ENCODE measurements at regions not wholly inside any gene's neighbourhood (a gene's known extent, or its start where the extent isn't known, plus 50 kb on each side); places are given as distances from the start of the nearest gene placed in this dataset.

DNA sequence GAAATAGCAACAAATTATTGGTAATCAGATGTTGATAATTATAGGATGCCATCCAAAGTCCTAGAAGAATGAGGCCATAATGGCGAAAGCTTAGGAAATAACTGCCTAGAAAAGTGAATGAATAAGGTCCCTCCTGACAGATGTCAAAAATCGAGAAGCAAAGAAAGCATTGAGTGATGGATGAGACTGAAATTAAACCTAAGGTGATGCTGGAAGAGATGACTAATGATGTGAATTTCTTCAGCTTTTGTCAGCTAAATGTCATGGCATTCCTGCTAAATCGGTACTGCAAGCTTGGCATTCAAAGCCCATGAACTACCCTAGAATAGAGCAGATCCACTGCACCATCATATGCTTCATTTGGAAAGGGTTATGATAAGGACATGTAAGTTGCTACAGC, 74.8 kb upstream of the RGPD4 start:
- no peak overlapping the region for H3K27ac ChIP-seq (ENCODE audit: extremely low read depth, low read depth, low read length)
- H3K36me3 ChIP-seq (ENCODE audit: control insufficient read depth, insufficient read depth, low read length), result no peaks in the 10 kb centered on the region
- no peaks in the 10 kb centered on the region for H3K9me1 ChIP-seq (ENCODE audit: control insufficient read depth, insufficient read depth, low read length)
- TF ChIP-seq ZNF197 (CRISPR knock-in tag; IDR thresholded peaks at IDR 0.05; ENCODE audit: low read depth) (no peak), SNIP1 (IDR thresholded peaks at IDR 0.05; ENCODE audit: low read depth) (no peak), TSC22D4 (tag; IDR thresholded peaks at IDR 0.05) (no peak), BACH1 (tag; IDR thresholded peaks at IDR 0.05) (no peak), GTF2A2 (tag; IDR thresholded peaks at IDR 0.05) (no peak), ZNF695 (CRISPR knock-in tag; IDR thresholded peaks at IDR 0.05) (no peak)
- TF ChIP-seq, protein P1, sequence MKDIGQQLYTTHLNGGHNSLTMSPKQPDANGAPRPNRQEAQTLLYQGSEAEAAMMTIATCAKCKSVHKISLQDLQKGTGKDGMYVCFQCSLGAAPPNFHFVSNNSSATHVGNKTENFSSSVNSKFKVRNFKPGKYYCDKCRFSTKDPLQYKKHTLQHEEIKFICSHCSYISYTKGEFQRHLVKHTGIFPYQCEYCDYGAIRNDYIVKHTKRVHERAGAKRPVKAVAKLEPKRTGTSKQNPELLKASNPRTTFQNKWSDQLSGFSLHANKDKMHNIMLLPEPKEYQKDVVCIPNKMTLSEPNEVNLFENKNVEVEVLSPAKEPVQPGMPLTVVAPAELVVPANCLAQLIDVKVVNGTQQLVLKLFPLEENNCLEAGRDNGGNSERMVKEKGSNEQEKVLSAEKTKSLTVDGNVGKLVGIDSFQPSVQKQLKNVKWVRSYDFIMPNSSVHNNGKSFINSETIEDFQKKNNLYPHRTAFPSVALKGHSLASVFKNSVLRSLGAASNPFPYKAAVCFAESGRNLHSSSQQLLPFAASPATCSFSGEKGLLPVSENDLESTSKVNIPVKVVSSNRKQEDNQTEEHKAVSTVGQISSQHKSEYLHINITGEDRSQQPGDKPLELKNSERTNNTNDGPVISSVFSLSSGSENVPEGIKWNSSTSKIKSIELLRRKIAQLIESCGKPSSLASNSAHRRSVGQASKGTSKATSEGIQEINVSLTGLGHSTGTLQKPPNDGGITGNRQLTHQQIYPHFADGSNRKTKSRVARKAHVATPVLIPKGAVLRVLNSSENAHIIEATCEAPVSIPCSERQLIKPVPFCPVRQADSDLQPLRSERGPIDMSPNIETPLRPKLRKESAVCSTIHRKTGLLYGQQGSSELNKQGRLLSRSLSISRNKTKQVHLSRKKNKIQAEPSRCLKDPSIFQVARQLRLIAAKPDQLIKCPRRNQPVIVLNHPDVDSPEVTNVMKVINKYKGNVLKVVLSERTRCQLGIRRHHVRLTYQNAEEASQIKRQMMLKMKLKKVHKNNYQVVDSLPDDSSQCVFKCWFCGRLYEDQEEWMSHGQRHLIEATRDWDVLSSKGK (CRISPR knock-in tag; IDR thresholded peaks at IDR 0.05), result no peak
- H2AFZ ChIP-seq (ENCODE audit: low read depth, low read length), result no peak overlapping the region
- peaks cover 0 to 6% of the 10 kb centered on the region in 2 experiments; a peak in 1 of 5 replicates for H3K4me1 ChIP-seq (replicated peaks in 1 of 2; ENCODE audit: control insufficient read depth in 2 of 2, insufficient read depth in 2 of 2, low read length in 2 of 2)
- WGBS (ENCODE audit: insufficient coverage, low coverage, missing lambda C conversion rate), result 3% methylated on average over 3 of the region's 3 CpGs
- DNase-seq (ENCODE audit: extremely low read depth in 1 of 4, low spot score in 3 of 4), result no peak
- intact Hi-C loops (cut with micrococcal nuclease) (no loop called here), in situ Hi-C loops (cut with MboI) (no loop called here)
- no peak for FAIRE-seq
- POLR2A ChIA-PET, result no interaction called here
- peaks cover 5% of the 10 kb centered on the region for H3K79me2 ChIP-seq (ENCODE audit: control insufficient read depth, insufficient read depth, low read length)
- H3K4me2 ChIP-seq (ENCODE audit: insufficient read depth, low read length), result no peak overlapping the region
- H3K4me3 ChIP-seq, result no peak overlapping the region
- no peak overlapping the region for H3K9ac ChIP-seq (ENCODE audit: insufficient read depth in 1 of 2, low read depth in 2 of 2, low read length in 2 of 2)
- no peaks in the 10 kb centered on the region for H3K27me3 ChIP-seq (ENCODE audit: control insufficient read depth in 2 of 2, insufficient read depth in 2 of 2, low read length in 2 of 2)
- H4K20me1 ChIP-seq (replicated peaks; ENCODE audit: control insufficient read depth, insufficient read depth, low read length), result no peaks in the 10 kb centered on the region
- no TSS peak for BruUV-seq (replicated peaks)
- ATAC-seq, result no peak
- CTCF ChIA-PET (ENCODE audit: low intra/inter-chr PET ratio), result no interaction called here
- no peaks in the 10 kb centered on the region; the same call in 1 of the 2 replicates for H3K9me3 ChIP-seq (replicated peaks; ENCODE audit: control insufficient read depth, insufficient read depth, low read depth, low read length)

All from K562 (cell line).